ENCODE measurements at regions not wholly inside any gene's neighbourhood (a gene's known extent, or its start where the extent isn't known, plus 50 kb on each side); places are given as distances from the start of the nearest gene placed in this dataset.
A peak's percentile ranks its signal among the peaks of the same experiment; 100 is the strongest.

- no peaks in the 10 kb centered on the region for H3K9me2 ChIP-seq (replicated peaks; ENCODE audit: insufficient read depth, low read length)
- no peak overlapping the region for H3K27ac ChIP-seq (ENCODE audit: low read length)
- no peaks in the 10 kb centered on the region for H3K36me3 ChIP-seq (ENCODE audit: insufficient read depth, low read length)
- H4K20me1 ChIP-seq (ENCODE audit: insufficient read depth, low read depth, low read length), result no peaks in the 10 kb centered on the region
- H3K9me3 ChIP-seq (ENCODE audit: low read length), result no peaks in the 10 kb centered on the region
- H3K4me2 ChIP-seq (ENCODE audit: low read depth, low read length, poor library complexity, severe bottlenecking), result no peak overlapping the region
- no peak overlapping the region for H2AFZ ChIP-seq (ENCODE audit: low read length)
- no peaks in the 10 kb centered on the region for H3K27me3 ChIP-seq (ENCODE audit: low read length)
- peaks cover 15% of the 10 kb centered on the region for H3K4me1 ChIP-seq (ENCODE audit: low read length)
- no peaks in the 10 kb centered on the region for H3K79me2 ChIP-seq (ENCODE audit: low read length)
- H3K9ac ChIP-seq (ENCODE audit: low read length), result no peak overlapping the region
- no peak for DNase-seq
- no peak overlapping the region for H3K4me3 ChIP-seq (ENCODE audit: low read length)
These were observed 65.3 kb upstream of the SMNDC1 start for GRCh38 chr10:110370006-110370405.

- DNase-seq, result no peak
- H3K9me3 ChIP-seq (ENCODE audit: low read length), result no peaks in the 10 kb centered on the region
- no peak overlapping the region for H2AFZ ChIP-seq (ENCODE audit: low read length)
- H3K9ac ChIP-seq (ENCODE audit: low read length), result no peak overlapping the region
- H3K27me3 ChIP-seq (ENCODE audit: low read length), result no peaks in the 10 kb centered on the region
- H3K4me2 ChIP-seq (ENCODE audit: low read depth, low read length, poor library complexity, severe bottlenecking), result no peak overlapping the region
- no peaks in the 10 kb centered on the region for H3K36me3 ChIP-seq (ENCODE audit: insufficient read depth, low read length)
- H3K4me1 ChIP-seq (ENCODE audit: low read length), result peaks cover 12% of the 10 kb centered on the region
- H4K20me1 ChIP-seq (ENCODE audit: insufficient read depth, low read depth, low read length), result no peaks in the 10 kb centered on the region
- no peak overlapping the region for H3K27ac ChIP-seq (ENCODE audit: low read length)
- no peak overlapping the region for H3K4me3 ChIP-seq (ENCODE audit: low read length)
- no peaks in the 10 kb centered on the region for H3K79me2 ChIP-seq (ENCODE audit: low read length)
- H3K9me2 ChIP-seq (replicated peaks; ENCODE audit: insufficient read depth, low read length), result no peaks in the 10 kb centered on the region
These were observed 67.9 kb upstream of the SMNDC1 start for GRCh38 chr10:110372656-110373055.

- H2AFZ ChIP-seq (ENCODE audit: low read length), result no peak overlapping the region
- no peak overlapping the region for H3K4me3 ChIP-seq (ENCODE audit: low read length)
- H3K27ac ChIP-seq (ENCODE audit: low read length), result no peak overlapping the region
- H4K20me1 ChIP-seq (ENCODE audit: insufficient read depth, low read depth, low read length), result no peaks in the 10 kb centered on the region
- H3K9me2 ChIP-seq (replicated peaks; ENCODE audit: insufficient read depth, low read length), result no peaks in the 10 kb centered on the region
- no peak for DNase-seq
- no peak overlapping the region for H3K4me2 ChIP-seq (ENCODE audit: low read depth, low read length, poor library complexity, severe bottlenecking)
- no peaks in the 10 kb centered on the region for H3K27me3 ChIP-seq (ENCODE audit: low read length)
- no peaks in the 10 kb centered on the region for H3K79me2 ChIP-seq (ENCODE audit: low read length)
- H3K9ac ChIP-seq (ENCODE audit: low read length), result no peak overlapping the region
- no peaks in the 10 kb centered on the region for H3K9me3 ChIP-seq (ENCODE audit: low read length)
- no peaks in the 10 kb centered on the region for H3K36me3 ChIP-seq (ENCODE audit: insufficient read depth, low read length)
- H3K4me1 ChIP-seq (ENCODE audit: low read length), result peaks cover 12% of the 10 kb centered on the region
These were observed 68.3 kb upstream of the SMNDC1 start for GRCh38 chr10:110373059-110373458.

DNA sequence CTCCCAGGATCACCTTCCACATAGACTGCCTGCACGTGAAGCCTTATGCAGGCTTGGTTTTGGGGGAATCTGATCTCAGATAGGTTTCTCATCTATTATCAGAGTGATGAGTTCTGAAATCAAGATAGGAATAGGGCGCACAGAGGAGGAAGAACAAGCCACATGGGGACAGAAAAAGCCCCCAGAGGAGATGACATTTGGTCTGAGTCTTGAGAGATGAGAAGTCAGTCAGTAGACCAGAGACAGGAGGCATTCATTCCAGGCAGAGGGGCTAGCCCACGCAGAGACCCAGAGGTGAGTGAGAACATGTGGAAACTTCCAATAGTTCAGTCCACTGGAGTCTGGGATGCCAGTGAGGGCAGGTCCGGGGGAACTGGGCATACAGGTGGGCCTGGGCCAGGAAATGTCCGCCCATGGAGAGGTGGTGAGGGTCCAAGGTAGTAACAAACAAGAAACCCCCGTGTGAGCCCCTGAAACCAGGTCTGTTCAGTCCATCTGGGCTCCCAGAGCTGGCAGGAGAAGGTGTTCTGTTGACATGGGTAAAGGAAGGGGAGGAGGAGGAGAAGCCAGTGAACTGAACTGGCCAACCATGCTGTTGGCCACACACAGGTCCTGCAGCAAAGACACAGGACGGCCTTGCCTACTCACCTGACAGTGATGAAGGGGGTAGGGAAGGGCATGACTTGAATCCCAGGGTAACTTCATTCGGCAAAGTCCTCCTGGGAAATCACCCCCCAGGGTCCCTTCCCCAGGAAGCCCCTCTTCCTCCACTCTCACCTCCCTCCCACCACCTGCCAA is 69.3 kb upstream of the SMNDC1 start:
- H3K9me3 ChIP-seq (ENCODE audit: low read length), result no peaks in the 10 kb centered on the region
- peaks cover 9% of the 10 kb centered on the region for H3K4me1 ChIP-seq (ENCODE audit: low read length)
- H3K27ac ChIP-seq (ENCODE audit: low read length), result no peak overlapping the region
- H2AFZ ChIP-seq (ENCODE audit: low read length), result no peak overlapping the region
- no peaks in the 10 kb centered on the region for H3K79me2 ChIP-seq (ENCODE audit: low read length)
- DNase-seq, result no peak
- no peaks in the 10 kb centered on the region for H4K20me1 ChIP-seq (ENCODE audit: insufficient read depth, low read depth, low read length)
- H3K4me3 ChIP-seq (ENCODE audit: low read length), result no peak overlapping the region
- no peaks in the 10 kb centered on the region for H3K27me3 ChIP-seq (ENCODE audit: low read length)
- H3K36me3 ChIP-seq (ENCODE audit: insufficient read depth, low read length), result no peaks in the 10 kb centered on the region
- H3K4me2 ChIP-seq (ENCODE audit: low read depth, low read length, poor library complexity, severe bottlenecking), result no peak overlapping the region
- H3K9me2 ChIP-seq (replicated peaks; ENCODE audit: insufficient read depth, low read length), result no peaks in the 10 kb centered on the region
- no peak overlapping the region for H3K9ac ChIP-seq (ENCODE audit: low read length)

GRCh38 chr10:110375121-110375520 is 70.4 kb upstream of the SMNDC1 start:
- H2AFZ ChIP-seq (ENCODE audit: low read length), result no peak overlapping the region
- no peak for DNase-seq
- H4K20me1 ChIP-seq (ENCODE audit: insufficient read depth, low read depth, low read length), result no peaks in the 10 kb centered on the region
- H3K9ac ChIP-seq (ENCODE audit: low read length), result no peak overlapping the region
- H3K27ac ChIP-seq (ENCODE audit: low read length), result no peak overlapping the region
- no peaks in the 10 kb centered on the region for H3K9me2 ChIP-seq (replicated peaks; ENCODE audit: insufficient read depth, low read length)
- no peaks in the 10 kb centered on the region for H3K9me3 ChIP-seq (ENCODE audit: low read length)
- H3K4me1 ChIP-seq (ENCODE audit: low read length), result peaks cover 9% of the 10 kb centered on the region
- H3K79me2 ChIP-seq (ENCODE audit: low read length), result no peaks in the 10 kb centered on the region
- H3K4me2 ChIP-seq (ENCODE audit: low read depth, low read length, poor library complexity, severe bottlenecking), result no peak overlapping the region
- H3K4me3 ChIP-seq (ENCODE audit: low read length), result no peak overlapping the region
- no peaks in the 10 kb centered on the region for H3K36me3 ChIP-seq (ENCODE audit: insufficient read depth, low read length)
- no peaks in the 10 kb centered on the region for H3K27me3 ChIP-seq (ENCODE audit: low read length)

DNA sequence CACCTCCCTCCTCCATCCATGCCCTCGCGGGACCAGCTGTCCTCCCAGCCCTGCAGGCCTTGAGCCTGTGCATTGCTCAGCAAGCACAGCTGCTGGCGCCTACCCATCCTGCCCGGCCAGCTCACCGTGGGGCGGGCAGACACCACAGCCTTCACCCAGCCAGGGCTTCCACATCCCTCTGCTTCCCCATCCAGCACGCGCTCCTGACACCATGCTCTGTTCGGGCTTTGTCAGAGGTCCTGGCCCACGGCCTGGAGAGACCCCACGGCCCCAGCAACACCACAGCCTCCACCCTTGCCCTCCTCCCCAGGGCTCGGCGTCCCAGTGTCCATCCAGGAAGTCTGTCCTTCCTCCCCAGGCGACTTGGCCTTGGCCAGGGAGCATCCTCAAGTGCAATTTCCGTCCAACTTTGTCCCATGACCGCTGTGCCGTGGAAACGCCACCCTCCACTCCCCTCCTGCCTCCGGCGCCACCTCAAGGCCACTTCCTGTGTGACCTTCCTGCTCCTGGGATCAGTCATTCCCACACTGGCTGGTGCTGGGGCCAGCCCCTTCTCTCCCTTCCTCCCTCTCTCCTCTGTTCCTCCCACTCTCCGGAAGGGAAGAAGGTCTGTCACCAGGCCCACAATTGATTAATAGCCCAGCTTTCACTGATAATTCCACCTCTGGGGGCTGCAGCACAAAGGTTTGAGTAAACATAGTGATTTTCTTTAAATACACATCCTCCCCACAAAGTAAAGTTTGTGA is 71.5 kb upstream of the SMNDC1 start:
- Histone ChIP-seq H2AFZ (ENCODE audit: low read length) (no peak overlapping the region), H3K9ac (ENCODE audit: low read length) (no peak overlapping the region), H3K27me3 (ENCODE audit: low read length) (no peaks in the 10 kb centered on the region)

GRCh38 chr10:110376767-110377160 is 72.0 kb upstream of the SMNDC1 start:
- Histone ChIP-seq H3K4me2 (ENCODE audit: low read depth, low read length, poor library complexity, severe bottlenecking) (no peak overlapping the region), H3K9me3 (ENCODE audit: low read length) (no peaks in the 10 kb centered on the region), H3K27me3 (ENCODE audit: low read length) (no peaks in the 10 kb centered on the region), H3K9ac (ENCODE audit: low read length) (no peak overlapping the region), H2AFZ (ENCODE audit: low read length) (no peak overlapping the region), H4K20me1 (ENCODE audit: insufficient read depth, low read depth, low read length) (no peaks in the 10 kb centered on the region), H3K4me1 (ENCODE audit: low read length) (peaks cover 9% of the 10 kb centered on the region), H3K79me2 (ENCODE audit: low read length) (no peaks in the 10 kb centered on the region), H3K4me3 (ENCODE audit: low read length) (no peak overlapping the region), H3K27ac (ENCODE audit: low read length) (no peak overlapping the region), H3K9me2 (replicated peaks; ENCODE audit: insufficient read depth, low read length) (no peaks in the 10 kb centered on the region), H3K36me3 (ENCODE audit: insufficient read depth, low read length) (no peaks in the 10 kb centered on the region)
- no peak for DNase-seq

More for the DNA sequence above, 71.5 kb upstream of the SMNDC1 start:
- no peaks in the 10 kb centered on the region for H3K79me2 ChIP-seq (ENCODE audit: low read length)
- no peak overlapping the region for H3K27ac ChIP-seq (ENCODE audit: low read length)
- no peak overlapping the region for H3K4me2 ChIP-seq (ENCODE audit: low read depth, low read length, poor library complexity, severe bottlenecking)
- H4K20me1 ChIP-seq (ENCODE audit: insufficient read depth, low read depth, low read length), result no peaks in the 10 kb centered on the region
- H3K9me2 ChIP-seq (replicated peaks; ENCODE audit: insufficient read depth, low read length), result no peaks in the 10 kb centered on the region
- no peaks in the 10 kb centered on the region for H3K36me3 ChIP-seq (ENCODE audit: insufficient read depth, low read length)
- H3K4me1 ChIP-seq (ENCODE audit: low read length), result peaks cover 9% of the 10 kb centered on the region
- H3K4me3 ChIP-seq (ENCODE audit: low read length), result no peak overlapping the region
- no peaks in the 10 kb centered on the region for H3K9me3 ChIP-seq (ENCODE audit: low read length)
- DNase-seq, result no peak

DNA sequence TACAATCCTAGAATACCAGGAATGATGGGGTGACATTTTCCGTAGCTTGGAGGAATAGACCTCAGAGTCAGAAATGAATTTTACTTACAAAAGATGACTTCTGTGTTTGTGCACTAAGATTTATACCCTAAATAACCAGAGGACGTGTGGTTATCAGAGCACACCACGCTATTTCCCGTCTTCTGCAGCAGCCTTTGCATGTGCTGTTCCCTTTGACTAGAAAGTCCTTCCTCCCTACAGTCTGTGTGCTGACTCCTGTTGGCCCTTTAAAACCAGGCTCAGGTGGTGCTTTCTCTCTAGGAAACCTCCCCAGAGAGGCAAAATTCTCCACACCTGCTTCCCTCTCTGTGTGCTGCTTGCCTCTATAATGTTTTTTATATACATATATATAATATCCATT is 73.3 kb upstream of the SMNDC1 start:
- no peak overlapping the region for H3K27ac ChIP-seq (ENCODE audit: low read length)
- no peaks in the 10 kb centered on the region for H3K27me3 ChIP-seq (ENCODE audit: low read length)
- peaks cover 9% of the 10 kb centered on the region for H3K4me1 ChIP-seq (ENCODE audit: low read length)
- H3K9me3 ChIP-seq (ENCODE audit: low read length), result no peaks in the 10 kb centered on the region
- no peak overlapping the region for H3K4me3 ChIP-seq (ENCODE audit: low read length)
- no peaks in the 10 kb centered on the region for H3K9me2 ChIP-seq (replicated peaks; ENCODE audit: insufficient read depth, low read length)
- no peak overlapping the region for H2AFZ ChIP-seq (ENCODE audit: low read length)
- H3K36me3 ChIP-seq (ENCODE audit: insufficient read depth, low read length), result no peaks in the 10 kb centered on the region
- H3K79me2 ChIP-seq (ENCODE audit: low read length), result no peaks in the 10 kb centered on the region
- no peaks in the 10 kb centered on the region for H4K20me1 ChIP-seq (ENCODE audit: insufficient read depth, low read depth, low read length)
- H3K4me2 ChIP-seq (ENCODE audit: low read depth, low read length, poor library complexity, severe bottlenecking), result no peak overlapping the region
- DNase-seq, result peak; percentile 76
- no peak overlapping the region for H3K9ac ChIP-seq (ENCODE audit: low read length)

All from Karpas-422 (cell line).